DMS153 treated with DMSO at 0.1 percent for 48 hours (cell line): ENCODE measurements at regions not wholly inside any gene's neighbourhood (a gene's known extent, or its start where the extent isn't known, plus 50 kb on each side); places are given as distances from the start of the nearest gene placed in this dataset.
"Not testable (repeated sequence)": the region's sequence is repeated elsewhere in the genome, so short reads cannot be mapped to it uniquely, and the experiment has no call there.

Experiments used
- DNase-seq: peaks from one replicate; lab custom pipeline; 2025; ENCODE audit not compliant: unreplicated experiment; lab: John Stamatoyannopoulos, UW

DNA sequence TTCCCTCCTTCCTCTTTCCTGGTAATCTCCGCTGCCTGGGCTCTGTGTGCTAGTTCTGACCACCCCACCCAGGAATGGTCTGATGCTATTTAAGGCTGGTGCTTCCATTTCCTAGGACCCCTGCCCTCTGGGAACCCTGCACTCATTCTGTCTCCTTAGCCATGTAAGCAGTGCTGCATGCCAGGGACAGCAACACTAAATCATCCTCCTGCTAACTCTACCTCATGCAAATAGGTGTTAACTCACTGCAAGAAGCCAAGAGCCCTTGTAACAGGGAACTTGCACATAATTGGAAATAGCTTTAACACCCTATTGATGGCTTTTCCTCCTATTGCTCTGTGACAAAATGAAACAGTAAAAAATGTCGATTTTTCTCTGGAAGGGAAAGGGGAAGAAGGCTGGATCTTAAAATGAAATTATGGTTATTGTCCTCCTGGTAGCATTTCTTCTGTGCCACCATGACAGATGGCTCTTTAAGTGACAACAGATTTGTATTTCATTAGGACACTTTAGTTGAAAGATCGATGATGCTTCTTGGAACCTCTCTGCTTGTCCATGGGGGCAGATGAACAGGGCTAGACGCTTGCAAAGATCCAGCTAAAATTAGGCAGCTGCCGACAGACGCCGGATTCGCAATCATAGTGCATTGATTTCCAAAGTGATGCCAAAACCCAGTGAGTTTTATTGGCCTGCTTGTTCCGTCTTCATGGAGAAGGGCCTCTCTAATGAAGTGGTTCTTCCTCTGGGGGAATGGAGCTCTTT lies 551.7 kb downstream of the MATN1 start:
- no peak for DNase-seq

GRCh38 chr1:30169269-30169668 lies 554.1 kb downstream of the MATN1 start:
- no peak for DNase-seq

DNA sequence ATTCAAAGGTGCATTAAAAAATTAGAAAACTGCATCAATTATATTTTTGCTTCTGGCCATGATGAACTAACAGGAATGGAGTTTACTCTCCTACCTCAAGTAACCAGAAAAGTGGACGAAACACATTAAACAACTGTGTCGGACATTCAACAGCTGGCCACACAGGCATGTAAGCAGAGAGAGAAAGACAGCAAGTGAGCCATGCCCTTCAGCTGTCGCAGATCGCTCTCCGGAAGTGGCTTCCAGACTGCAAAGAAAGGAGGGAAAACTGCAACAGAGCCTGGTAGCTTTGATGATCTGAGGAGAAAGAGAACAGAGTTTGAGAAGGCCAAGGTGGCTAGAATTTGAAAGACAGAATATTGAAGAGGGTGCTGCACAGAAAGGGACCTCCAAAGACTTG lies 557.2 kb downstream of the MATN1 start:
- DNase-seq = no peak

DNA sequence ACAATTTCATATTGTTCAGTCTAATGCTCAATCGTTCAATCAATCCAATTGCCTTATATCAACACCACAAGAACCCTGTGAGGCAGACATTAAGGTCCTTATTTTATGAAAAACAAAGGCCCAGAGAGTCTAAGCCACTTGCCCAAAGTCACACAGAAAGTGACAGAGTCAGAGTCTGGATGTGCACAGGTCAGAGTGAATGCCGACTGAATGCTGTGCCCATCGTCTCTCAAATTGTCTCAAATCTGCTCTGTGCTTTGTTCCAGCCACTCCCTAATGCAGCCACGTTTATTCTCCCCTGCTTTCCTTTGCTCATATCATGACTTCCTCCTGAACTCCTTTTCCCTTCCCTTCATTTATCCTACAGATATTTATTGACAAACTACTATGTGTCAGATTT lies 558.3 kb downstream of the MATN1 start:
- DNase-seq = no peak

DNA sequence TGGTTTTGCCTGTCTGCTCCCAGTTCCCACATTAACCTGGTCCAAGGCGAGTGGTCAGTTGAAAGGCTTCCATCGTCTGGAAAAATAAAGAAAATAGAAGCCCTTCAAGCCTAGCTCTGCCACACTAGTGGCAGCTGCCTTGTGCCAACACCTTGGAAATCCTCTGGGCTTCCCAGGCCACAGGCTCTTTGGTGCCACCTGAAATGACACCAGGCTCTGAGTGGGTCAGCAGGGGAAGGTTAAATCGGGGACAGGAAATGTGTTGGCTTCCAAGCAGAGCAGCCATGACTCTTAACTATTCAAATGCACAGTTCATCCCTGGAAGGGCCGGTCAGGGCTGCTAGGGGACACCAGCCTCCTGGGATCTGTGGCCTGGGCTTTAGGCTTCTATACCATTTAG lies 558.7 kb downstream of the MATN1 start:
- DNase-seq = no peak

DNA sequence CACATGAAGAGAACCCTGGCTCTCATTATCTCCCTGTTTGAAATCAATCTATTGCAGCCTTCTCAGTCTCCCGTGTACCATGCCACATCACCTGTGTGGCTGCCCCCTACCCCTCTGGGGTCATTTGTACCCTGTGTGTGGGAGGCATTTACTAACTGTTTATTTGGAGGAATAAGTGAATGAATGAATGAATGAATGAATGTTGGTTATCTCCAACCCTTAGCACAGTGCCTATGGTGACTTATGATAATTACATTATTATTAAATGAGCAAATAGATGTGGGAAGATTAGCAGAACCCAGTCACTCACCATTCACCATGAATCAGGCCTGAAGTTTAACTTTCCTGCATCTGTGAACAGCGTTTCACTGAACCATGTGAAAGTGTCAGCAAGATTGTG lies 560.8 kb downstream of the MATN1 start:
- DNase-seq = no peak

DNA sequence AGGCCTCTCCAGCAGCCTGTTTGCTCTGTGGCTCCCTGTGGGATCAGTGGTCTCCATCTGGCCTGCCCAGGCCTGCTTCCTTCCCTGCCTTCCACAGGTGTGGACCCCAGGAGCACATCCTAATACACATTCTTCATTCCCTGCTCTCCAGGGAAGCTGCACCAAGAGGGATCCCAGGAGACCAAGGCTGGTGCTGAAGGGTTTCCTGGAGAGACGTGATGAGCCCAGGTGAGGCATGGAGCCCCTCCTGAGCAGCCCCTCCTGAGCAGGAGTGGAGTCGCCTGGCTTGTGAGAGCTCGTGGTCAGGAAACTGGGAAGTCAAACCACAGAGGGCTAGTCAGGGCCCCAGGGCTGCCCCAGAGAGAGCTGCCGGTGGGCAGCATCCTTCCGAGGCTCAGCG lies 561.4 kb downstream of the MATN1 start:
- no peak for DNase-seq

GRCh38 chr1:30160999-30161689 lies 562.2 kb downstream of the MATN1 start:
- no peak for DNase-seq

DNA sequence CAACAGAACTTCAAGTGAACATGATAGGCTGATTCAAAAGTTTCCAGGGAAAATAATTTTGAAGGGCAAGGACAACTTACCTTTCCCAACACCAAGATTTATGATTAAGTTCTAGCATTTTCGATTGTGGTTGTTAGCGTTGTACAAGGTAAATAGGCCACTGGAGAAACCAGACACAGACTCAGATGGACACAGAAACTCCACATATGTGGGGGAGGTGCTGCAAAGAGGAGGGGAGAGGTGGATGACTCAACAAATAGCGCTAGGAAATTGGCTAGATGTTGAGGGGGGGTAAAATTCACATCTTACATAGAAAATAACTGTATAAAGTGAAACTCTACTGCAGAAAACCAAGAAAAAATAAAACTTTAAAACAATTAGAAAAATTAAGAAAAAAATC lies 564.4 kb downstream of the MATN1 start:
- DNase-seq = no peak

- not testable (repeated sequence) for DNase-seq
Measured at GRCh38 chr1:30155698-30156097, 567.7 kb downstream of the MATN1 start.

DNA sequence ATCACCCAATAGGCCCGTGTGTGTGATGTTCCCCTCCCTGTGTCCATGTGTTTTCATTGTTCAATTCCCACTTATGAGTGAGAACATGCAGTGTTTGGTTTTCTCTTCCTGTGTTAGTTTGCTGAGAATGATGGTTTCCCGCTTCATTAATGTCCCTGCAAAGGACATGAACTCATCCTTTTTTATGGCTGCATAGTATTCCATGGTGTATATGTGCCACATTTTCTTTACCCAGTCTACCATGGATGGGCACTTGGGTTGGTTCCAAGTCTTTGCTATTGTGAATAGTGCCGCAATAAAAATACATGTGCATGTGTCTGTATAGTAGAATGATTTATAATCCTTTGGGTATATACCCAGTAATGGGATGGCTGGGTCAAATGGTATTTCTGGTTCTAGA lies 568.1 kb downstream of the MATN1 start:
- not testable (repeated sequence) for DNase-seq

DNA sequence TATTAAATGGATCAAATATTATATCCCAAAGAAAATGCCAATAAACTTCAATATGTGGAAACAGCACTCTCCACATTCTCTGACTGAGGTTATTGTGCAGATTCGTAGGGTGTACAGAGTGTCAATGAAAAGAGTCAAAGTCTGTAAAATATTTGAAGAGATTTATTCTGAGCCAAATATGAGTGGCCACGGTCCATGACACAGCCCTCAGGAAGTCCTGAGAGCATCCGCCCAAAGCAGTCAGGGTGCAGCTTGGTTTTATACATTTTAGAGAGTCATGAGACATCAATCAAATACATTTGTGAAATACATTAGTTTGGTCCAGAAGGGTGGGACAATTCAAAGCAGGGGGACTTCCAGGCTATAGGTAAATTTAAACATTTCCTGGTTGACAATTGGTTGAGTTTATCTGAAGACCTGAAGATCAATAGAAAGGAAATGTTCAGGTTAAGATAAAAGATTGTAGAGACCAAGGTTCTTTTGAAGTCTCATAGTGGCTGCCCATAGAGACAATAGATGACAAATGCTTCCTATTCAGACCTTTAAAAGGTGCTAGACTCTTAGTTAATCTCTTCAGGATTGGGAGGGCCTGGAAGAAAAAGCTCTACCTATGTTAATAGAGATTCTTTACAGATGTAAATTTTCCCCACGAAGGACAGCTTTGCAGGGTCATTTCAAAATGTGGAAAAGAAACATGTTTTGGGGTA lies 569.5 kb downstream of the MATN1 start:
- no peak for DNase-seq

DNA sequence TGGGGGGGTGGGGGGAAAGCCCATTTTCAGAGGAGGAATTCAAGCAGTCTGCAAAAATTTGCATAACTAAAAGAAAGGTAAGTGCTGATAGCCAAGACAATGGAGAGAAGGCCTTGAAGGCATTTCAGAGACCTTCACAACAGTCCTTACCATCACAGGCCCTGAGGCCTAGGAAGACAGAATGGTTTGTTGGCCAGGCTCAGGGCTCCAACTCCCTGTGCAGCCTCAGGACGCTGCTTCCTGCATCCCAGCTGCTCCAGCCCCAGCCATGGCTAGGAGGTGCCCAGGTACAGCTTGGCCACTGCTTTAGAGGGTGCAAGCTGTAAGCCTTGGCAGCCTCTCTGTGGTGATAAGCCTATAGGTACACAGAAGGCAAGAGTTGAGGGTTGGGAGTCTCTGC lies 571.6 kb downstream of the MATN1 start:
- no peak for DNase-seq

DNA sequence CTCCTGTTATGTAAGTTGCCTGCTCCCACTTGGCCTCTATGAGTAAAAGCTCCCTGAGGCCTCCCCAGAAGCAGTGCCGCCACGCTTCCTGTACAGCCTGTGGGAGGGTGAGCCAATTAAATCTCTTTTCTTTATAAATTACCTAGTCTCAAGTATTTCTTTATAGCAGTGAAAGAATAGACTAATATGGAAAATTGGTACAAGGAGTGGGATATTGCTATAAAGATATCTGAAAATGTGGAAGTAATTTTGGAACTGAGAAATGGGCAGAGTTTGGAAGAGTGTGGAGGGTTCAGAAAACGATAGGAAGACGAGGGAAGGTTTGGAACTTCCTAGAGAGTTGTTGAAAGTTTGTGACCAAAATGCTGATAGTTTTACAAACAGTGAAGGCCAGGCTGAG lies 572.3 kb downstream of the MATN1 start:
- no peak for DNase-seq

GRCh38 chr1:30149226-30149625 lies 574.2 kb downstream of the MATN1 start:
- no peak for DNase-seq

DNA sequence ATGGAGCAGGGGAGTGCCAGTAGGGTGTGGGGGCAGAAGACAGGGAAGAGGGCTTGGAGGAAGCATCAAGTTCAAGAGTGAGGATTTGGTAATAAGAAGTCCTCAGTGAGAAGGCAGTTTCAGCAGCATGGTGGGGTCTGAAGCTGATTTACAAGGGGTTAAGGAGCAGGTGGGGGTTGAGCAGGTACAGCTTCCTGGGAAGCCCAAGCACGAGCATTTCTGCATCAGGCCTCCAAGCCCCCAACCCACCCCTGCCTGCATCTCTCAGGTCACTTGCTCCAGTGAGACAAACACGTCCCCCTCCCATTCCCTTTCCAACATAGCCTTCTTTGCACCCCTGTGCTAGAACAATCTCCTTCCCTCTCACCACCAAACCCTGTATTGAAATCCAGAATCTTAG lies 574.7 kb downstream of the MATN1 start:
- no peak for DNase-seq

- DNase-seq = no peak
Measured at GRCh38 chr1:30147188-30147587, 576.2 kb downstream of the MATN1 start.

DNA sequence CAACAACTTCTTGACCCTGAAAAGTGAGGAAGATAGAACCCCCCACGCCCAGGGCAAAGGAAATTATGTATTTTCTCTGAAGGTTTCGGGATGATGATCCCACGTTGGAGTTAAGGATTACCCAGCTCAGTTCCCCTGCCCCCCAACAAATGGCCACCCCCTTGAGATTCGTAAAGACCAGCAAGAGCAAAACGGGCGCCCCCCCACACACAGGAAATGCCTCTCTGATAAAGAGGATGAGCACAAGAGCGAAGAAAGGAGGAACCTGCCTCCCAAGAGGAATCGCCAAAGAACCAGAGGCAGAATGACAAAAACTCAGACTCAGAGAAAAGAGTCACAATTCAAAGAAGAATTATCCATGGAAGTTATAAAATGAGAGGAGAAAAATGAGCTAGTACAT lies 576.9 kb downstream of the MATN1 start:
- no peak for DNase-seq

DNA sequence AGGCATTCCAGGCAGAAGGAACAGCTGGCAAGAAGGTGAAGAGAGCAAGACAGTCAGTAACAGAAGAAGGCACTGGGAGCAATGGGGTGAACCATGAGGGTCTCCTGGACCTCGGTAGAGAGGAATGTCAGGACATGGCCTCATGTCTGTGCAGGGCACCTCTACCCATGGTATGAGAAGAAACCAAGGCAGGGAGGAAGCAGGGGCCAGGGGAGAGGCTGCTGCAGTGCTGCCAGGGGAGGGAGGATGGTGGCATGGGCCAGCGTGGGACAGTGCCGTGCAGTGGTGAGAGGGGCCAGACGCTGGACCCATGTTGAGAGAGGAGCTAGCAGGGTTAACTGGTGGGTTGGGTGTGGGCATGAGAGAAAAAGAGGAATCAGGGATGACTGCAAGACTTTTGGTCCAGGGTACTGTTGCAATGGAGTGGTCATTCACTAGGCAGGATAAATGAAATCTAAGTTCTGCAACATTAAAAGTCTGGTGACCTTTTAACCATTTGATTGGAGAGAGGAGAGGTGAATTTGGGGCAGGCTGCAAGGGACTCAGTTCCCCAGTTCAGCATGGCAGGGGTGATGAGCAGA lies 577.6 kb downstream of the MATN1 start:
- no peak for DNase-seq

- DNase-seq = no peak
Measured at GRCh38 chr1:30144831-30145230, 578.6 kb downstream of the MATN1 start.

GRCh38 chr1:30143517-30143916 lies 579.9 kb downstream of the MATN1 start:
- no peak for DNase-seq

DNA sequence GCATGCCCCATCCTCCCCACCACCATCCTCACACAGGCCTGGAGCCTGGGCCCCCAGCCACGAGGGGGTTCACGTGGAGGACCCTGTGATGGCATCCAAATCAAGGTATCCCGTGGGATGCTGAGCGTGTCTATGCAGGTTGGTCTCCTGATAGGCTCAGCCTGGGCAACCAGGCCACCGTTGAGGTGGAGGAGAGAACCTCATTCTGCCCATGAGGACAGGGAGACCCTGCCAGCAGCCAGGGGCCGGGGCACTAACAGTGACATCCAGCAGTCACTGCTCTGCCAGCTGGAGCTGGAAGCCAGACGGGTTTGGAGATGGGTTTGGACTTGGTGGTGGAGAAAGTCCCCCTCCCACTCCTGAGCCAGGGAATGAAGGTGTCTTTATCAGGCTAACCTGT lies 582.8 kb downstream of the MATN1 start:
- no peak for DNase-seq
